Ovary (tissue), 7 donors: ENCODE measurements at regions not wholly inside any gene's neighbourhood (a gene's known extent, or its start where the extent isn't known, plus 50 kb on each side); places are given as distances from the start of the nearest gene placed in this dataset.

Source experiments
- DNase-seq, 5 donors: peaks; one replicate each; pipeline ENCODE4 v3.0.0-alpha.2; 2019 to 2020
- H3K27ac ChIP-seq, 2 donors: fragments of 200-600 bp; one replicate each; pipeline versions ENCODE4 v1.5.1 to v1.8.0; 2019 to 2022
- H3K27me3 ChIP-seq: fragments of 200-600 bp; one replicate; pipeline ENCODE4 v1.8.0; 2022
- H3K36me3 ChIP-seq: fragments of 200-600 bp; sonication (generic); one replicate; pipeline ENCODE4 v1.5.1; 2019
- H3K4me1 ChIP-seq: one replicate; pipeline ENCODE4 v1.8.1; 2013; ENCODE audit warnings: mild to moderate bottlenecking, moderate library complexity; ENCODE audit not compliant: insufficient read depth
- H3K4me3 ChIP-seq: fragments of 200-600 bp; sonication (generic); one replicate; pipeline ENCODE4 v1.5.1; 2017
- H3K9me3 ChIP-seq, 2 donors: fragments of 200-600 bp in 1 of 2; sonication (generic) in 1 of 2; one replicate each; pipeline versions ENCODE4 v1.5.1 to v1.8.1; 2013 to 2019; ENCODE audit warnings: mild to moderate bottlenecking in 1 of 2, moderate library complexity in 1 of 2
- CTCF ChIP-seq, 3 donors: fragments of 450-650 bp in 2 of 3; fragments of 200-600 bp in 1 of 3; IDR thresholded peaks; one replicate each; pipeline versions ENCODE4 v1.5.1 to v1.8.0; 2016 to 2022; ENCODE audit warnings: antibody characterized with exemption in 3 of 3, mild to moderate bottlenecking in 1 of 3
- EP300 ChIP-seq: sonication (generic); formaldehyde crosslinking; IDR thresholded peaks from one replicate; pipeline ENCODE4 v1.6.1; 2017; ENCODE audit warnings: antibody characterized with exemption
- POLR2A ChIP-seq: fragments of 450-650 bp; IDR thresholded peaks from one replicate; pipeline ENCODE4 v1.6.1; 2017; ENCODE audit warnings: antibody characterized with exemption, mild to moderate bottlenecking, moderate library complexity
- WGBS, 3 donors: extraction: QIAGEN DNeasy Blood & Tissue Kit in 1 of 3; methylation state at CpG; one replicate each; pipeline versions ENCODE4 v1.1.5 to v1.1.7; 2013 to 2017; 5-methylcytosine and 5-hydroxymethylcytosine counted together
- intact Hi-C, 4 donors: fragments of 100-400 bp; cut with DNase I; formaldehyde crosslinking; loops; one replicate each; pipeline versions ENCODE4 v1.11.0 to v1.15.1; 2022 to 2023
- donor health status: DM: no; HTN: no; CAD: no; lungs with moderate emphysema.
- donor health status: DM: no; HTN: no; CAD: no.
- donor health status: Bipolar disorder and iron deficiency.
- donor health status: DM: no; HTN: no; CAD: no.
- donor health status: DM: yes; HTN: yes; CAD: no.

- no peak overlapping the region for H3K4me3 ChIP-seq
- H3K9me3 ChIP-seq = no peaks in the 10 kb centered on the region
- no peak for TF ChIP-seq CTCF (IDR thresholded peaks at IDR 0.05)
- TF ChIP-seq POLR2A = no peak
- TF ChIP-seq EP300 = no peak
- intact Hi-C loops = no loop called here
- DNase-seq = no peak
- no peaks in the 10 kb centered on the region for H3K27me3 ChIP-seq
- WGBS, 3 donors = 87 to 91% (median 87%) methylated on average over 6 of the region's 6 CpGs
- H3K27ac ChIP-seq = no peak overlapping the region
- H3K36me3 ChIP-seq = no peaks in the 10 kb centered on the region
- H3K4me1 ChIP-seq = no peaks in the 10 kb centered on the region
Measured at GRCh38 chr4:30842689-30843088, 122.5 kb downstream of the PCDH7 start.

DNA sequence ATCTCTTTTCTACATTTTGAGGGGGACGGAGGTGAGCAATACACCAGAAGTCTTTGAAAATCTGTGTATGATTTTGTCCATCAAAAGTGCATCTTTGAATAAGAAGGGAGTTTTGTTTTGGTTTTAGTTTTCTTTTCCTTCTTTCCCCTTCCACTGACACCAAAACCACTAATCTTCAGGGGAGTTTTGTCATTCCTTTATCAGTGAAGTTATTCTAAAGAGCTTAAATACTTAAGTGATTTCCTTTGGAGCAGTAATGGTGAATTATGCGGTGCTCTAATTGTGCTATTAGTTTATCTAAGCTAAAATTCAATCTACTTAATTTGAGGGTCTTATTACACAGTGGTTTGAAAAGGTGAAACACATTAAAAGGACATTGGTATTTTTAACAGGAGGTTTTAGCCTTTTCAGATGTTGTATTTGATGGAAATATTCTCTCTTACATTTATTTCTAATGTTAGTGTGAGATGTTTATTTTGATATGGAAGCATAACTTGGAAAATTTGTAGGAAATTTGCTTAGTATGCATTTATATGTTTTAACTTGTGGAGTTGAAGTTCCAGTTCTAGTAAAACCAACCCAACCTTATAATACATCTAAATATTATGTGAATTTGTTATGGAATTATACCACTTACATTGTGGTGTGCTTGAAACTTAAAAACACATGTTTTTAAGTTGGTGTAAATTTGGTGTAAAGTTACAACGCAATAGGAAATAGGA is 124.9 kb downstream of the PCDH7 start:
- H3K4me1 ChIP-seq = no peaks in the 10 kb centered on the region
- TF ChIP-seq EP300 (no peak), POLR2A (no peak), CTCF (IDR thresholded peaks at IDR 0.05) (no peak)
- H3K4me3 ChIP-seq = no peak overlapping the region
- DNase-seq = no peak
- H3K36me3 ChIP-seq = no peaks in the 10 kb centered on the region
- intact Hi-C loops = no loop called here
- H3K27ac ChIP-seq = no peak overlapping the region
- no peaks in the 10 kb centered on the region for H3K9me3 ChIP-seq
- H3K27me3 ChIP-seq = no peaks in the 10 kb centered on the region
- WGBS, 3 donors = 80 to 89% (median 81%) methylated on average over 3 of the region's 3 CpGs

GRCh38 chr4:30847167-30847566 is 127.0 kb downstream of the PCDH7 start:
- Histone ChIP-seq H3K4me3 (no peak overlapping the region), H3K9me3 (no peaks in the 10 kb centered on the region), H3K4me1 (no peaks in the 10 kb centered on the region), H3K36me3 (no peaks in the 10 kb centered on the region), H3K27me3 (no peaks in the 10 kb centered on the region), H3K27ac (no peak overlapping the region)
- no peak for TF ChIP-seq CTCF (IDR thresholded peaks at IDR 0.05)
- no peak for TF ChIP-seq EP300
- TF ChIP-seq POLR2A = no peak
- intact Hi-C loops = no loop called here
- WGBS, 3 donors = 17 to 26% (median 25%) methylated on average over 1 of the region's 1 CpG
- no peak for DNase-seq

DNA sequence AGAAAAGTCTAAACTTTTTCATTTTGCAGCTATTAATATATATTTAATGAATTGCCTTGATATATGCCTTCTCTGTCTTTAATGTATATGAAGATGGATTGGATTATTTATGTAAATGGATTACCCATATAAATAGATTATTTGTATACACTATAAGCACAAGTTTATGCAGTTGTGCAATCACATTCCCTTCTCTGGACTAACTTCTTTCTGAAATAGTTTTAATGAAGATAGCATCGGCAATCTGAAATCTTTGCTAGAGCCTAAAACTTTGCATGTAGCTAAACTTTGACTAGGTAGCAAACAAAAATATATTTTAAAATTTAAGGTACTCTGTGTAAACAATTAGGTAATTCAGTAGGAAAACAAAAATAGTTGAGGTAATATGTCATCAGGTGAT is 127.8 kb downstream of the PCDH7 start:
- no peak overlapping the region for H3K4me3 ChIP-seq
- H3K27ac ChIP-seq = no peak overlapping the region
- WGBS, 3 donors = 78 to 88% (median 87%) methylated on average over 1 of the region's 1 CpG
- no peaks in the 10 kb centered on the region for H3K4me1 ChIP-seq
- TF ChIP-seq EP300 (no peak), POLR2A (no peak), CTCF (IDR thresholded peaks at IDR 0.05) (no peak)
- intact Hi-C loops = no loop called here
- H3K27me3 ChIP-seq = no peaks in the 10 kb centered on the region
- no peaks in the 10 kb centered on the region for H3K9me3 ChIP-seq
- no peak for DNase-seq
- no peaks in the 10 kb centered on the region for H3K36me3 ChIP-seq
